Fibroblast of skin of left biceps (primary cell): ENCODE measurements at regions not wholly inside any gene's neighbourhood (a gene's known extent, or its start where the extent isn't known, plus 50 kb on each side); places are given as distances from the start of the nearest gene placed in this dataset.
A peak's percentile ranks its signal among the peaks of the same experiment; 100 is the strongest.
"Not testable (repeated sequence)": the region's sequence is repeated elsewhere in the genome, so short reads cannot be mapped to it uniquely, and the experiment has no call there.

Experiments used
- DNase-seq, 2 experiments: peaks; one replicate each; pipeline ENCODE4 v3.0.0-alpha.2; 2013; ENCODE audit warnings: low read depth in 2 of 2

- DNase-seq: no peak
These were observed 469.0 kb upstream of the MEF2C start for GRCh38 chr5:89351975-89352374.

GRCh38 chr5:89351222-89351621 lies 468.2 kb upstream of the MEF2C start:
- DNase-seq: peak; percentile 52 to 54

- no peak for DNase-seq
These were observed 467.7 kb upstream of the MEF2C start for GRCh38 chr5:89350684-89351083.

- DNase-seq: no peak
These were observed 466.4 kb upstream of the MEF2C start for GRCh38 chr5:89349246-89349980.

GRCh38 chr5:89346573-89346972 lies 463.6 kb upstream of the MEF2C start:
- no peak for DNase-seq

GRCh38 chr5:89343666-89344065 lies 460.7 kb upstream of the MEF2C start:
- DNase-seq: no peak

GRCh38 chr5:89342106-89342876 lies 459.3 kb upstream of the MEF2C start:
- DNase-seq: peak; percentile 70 to 71

- peak; percentile 68 to 71 for DNase-seq
These were observed 456.0 kb upstream of the MEF2C start for GRCh38 chr5:89338935-89339334.

- no peak for DNase-seq
These were observed 453.1 kb upstream of the MEF2C start for GRCh38 chr5:89336111-89336510.

- no peak for DNase-seq
These were observed 447.2 kb upstream of the MEF2C start for GRCh38 chr5:89330140-89330539.

GRCh38 chr5:89327608-89328007 lies 444.6 kb upstream of the MEF2C start:
- no peak for DNase-seq

- no peak for DNase-seq
These were observed 442.0 kb upstream of the MEF2C start for GRCh38 chr5:89324990-89325389.

- no peak for DNase-seq
These were observed 437.7 kb upstream of the MEF2C start for GRCh38 chr5:89320421-89321277.

GRCh38 chr5:89317838-89318237 lies 434.9 kb upstream of the MEF2C start:
- not testable (repeated sequence) for DNase-seq

GRCh38 chr5:89315286-89316100 lies 432.5 kb upstream of the MEF2C start:
- no peak for DNase-seq

GRCh38 chr5:89313804-89314588 lies 431.0 kb upstream of the MEF2C start:
- peak; percentile 79 to 80 for DNase-seq

- DNase-seq: no peak
These were observed 430.1 kb upstream of the MEF2C start for GRCh38 chr5:89313044-89313443.

GRCh38 chr5:89309268-89309667 lies 426.3 kb upstream of the MEF2C start:
- DNase-seq: no peak

- DNase-seq: no peak
These were observed 425.6 kb upstream of the MEF2C start for GRCh38 chr5:89308606-89309040.

GRCh38 chr5:89307972-89308371 lies 425.0 kb upstream of the MEF2C start:
- DNase-seq: no peak
